ENCODE measurements at regions not wholly inside any gene's neighbourhood (a gene's known extent, or its start where the extent isn't known, plus 50 kb on each side); places are given as distances from the start of the nearest gene placed in this dataset.
A peak's percentile ranks its signal among the peaks of the same experiment; 100 is the strongest.

DNA sequence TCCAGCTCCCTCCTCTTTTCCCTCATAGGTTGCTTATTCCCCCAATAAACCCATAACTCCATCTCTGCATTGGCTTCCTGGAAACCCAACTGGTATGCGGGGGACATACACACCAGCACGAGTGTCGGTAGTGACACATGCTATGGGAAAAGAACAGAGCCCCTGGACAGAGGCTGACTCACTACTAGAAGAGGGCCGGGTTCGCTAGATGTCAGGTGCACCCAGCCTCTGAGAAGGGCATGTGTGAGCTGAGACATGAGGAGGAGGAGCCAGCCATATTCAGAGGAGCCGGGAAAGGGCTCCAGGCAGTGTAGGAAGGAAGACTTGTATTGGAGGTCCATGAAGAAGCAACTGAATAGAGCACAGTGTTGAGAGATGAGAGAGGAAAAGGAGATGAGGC, 241.1 kb downstream of the SOX9 start:
- ATAC-seq: no peak
- no peak for TF ChIP-seq BACH2 (CRISPR knock-in tag; IDR thresholded peaks at IDR 0.05; ENCODE audit: borderline replicate concordance)
- TF ChIP-seq TOX (CRISPR knock-in tag; IDR thresholded peaks at IDR 0.05; ENCODE audit: borderline replicate concordance): no peak
- TF ChIP-seq ESRRG (CRISPR knock-in tag; IDR thresholded peaks at IDR 0.05): no peak
- no peak for TF ChIP-seq ZC3H10 (CRISPR knock-in tag; IDR thresholded peaks at IDR 0.05)
- TF ChIP-seq ZNF565 (CRISPR knock-in tag; conservative IDR thresholded peaks at IDR 0.05; ENCODE audit: low read depth): no peak
- TF ChIP-seq SNAI2 (CRISPR knock-in tag; IDR thresholded peaks at IDR 0.05): no peak

DNA sequence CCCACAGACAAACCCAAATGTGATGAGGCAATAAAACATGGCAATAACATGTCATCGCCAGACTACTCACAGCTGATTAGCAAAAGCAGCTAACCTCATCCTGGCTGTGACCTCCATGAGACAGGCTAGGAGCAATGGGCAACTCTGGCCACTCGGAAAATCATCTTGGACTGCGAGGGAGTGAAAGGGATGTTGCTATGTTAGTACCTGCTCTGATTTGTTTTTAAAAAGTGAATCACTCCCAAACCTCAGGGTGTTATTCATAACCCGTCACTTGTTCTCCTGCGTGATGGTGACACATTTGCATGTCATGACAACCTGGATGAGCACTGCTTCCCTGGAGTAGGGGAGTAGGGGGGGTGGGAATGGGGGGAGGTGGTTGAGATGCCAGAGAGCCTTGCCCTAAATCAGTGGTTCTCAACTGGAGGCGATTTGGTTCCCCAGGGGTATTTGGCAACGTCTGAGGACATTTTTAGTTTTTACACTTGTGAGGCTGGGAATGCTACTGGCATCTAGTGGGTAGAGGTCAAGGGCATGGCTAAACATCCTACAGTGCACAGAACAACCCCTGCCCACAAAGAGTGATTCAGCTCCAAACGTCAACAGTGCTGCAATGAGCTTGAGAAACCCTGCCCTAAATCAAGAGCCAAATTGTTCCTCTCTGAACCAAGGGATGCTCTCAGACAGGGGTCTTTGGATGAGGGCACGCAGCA, 241.7 kb downstream of the SOX9 start:
- TF ChIP-seq ESRRG (CRISPR knock-in tag; IDR thresholded peaks at IDR 0.05) (no peak), TOX (CRISPR knock-in tag; IDR thresholded peaks at IDR 0.05; ENCODE audit: borderline replicate concordance) (no peak), ZFP30 (CRISPR knock-in tag; IDR thresholded peaks at IDR 0.05) (no peak)
- TF ChIP-seq, protein P1, sequence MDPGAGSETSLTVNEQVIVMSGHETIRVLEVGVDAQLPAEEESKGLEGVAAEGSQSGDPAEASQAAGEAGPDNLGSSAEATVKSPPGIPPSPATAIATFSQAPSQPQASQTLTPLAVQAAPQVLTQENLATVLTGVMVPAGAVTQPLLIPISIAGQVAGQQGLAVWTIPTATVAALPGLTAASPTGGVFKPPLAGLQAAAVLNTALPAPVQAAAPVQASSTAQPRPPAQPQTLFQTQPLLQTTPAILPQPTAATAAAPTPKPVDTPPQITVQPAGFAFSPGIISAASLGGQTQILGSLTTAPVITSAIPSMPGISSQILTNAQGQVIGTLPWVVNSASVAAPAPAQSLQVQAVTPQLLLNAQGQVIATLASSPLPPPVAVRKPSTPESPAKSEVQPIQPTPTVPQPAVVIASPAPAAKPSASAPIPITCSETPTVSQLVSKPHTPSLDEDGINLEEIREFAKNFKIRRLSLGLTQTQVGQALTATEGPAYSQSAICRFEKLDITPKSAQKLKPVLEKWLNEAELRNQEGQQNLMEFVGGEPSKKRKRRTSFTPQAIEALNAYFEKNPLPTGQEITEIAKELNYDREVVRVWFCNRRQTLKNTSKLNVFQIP (CRISPR knock-in tag; IDR thresholded peaks at IDR 0.05; ENCODE audit: borderline replicate concordance, low read depth): no peak
- ATAC-seq: peak; percentile 47

DNA sequence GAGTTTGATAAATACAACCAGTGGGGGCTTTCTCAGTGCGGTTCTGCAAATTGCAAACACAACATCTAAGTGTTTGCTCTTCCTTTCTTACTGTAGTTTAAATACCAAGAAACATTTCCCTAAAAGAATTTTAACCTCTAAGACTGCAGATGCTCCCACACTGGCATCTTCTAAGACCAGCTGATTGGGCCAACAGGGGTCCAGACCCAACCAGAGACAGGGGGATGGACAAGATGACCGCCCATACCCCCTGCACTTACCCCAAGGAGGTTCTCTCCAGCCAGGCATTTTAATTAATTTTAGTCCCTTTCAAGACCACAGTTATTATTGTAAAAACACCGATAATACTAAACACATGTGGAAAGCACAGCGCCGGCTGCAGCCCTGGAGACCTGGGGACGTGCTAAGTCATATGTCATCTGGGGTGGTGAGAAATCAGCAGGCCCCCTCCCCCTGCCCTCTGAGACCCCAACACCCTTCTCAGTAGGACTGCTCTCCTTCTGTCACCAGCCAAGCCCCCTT, 242.3 kb downstream of the SOX9 start:
- TF ChIP-seq ZNF8 (CRISPR knock-in tag; IDR thresholded peaks at IDR 0.05) (no peak; the same call in 1 of the 2 replicates), ARNTL (CRISPR knock-in tag; IDR thresholded peaks at IDR 0.05; ENCODE audit: borderline replicate concordance, low read depth) (0 out of 2 replicates have a peak, but pooled peaks have one; percentile 61), ZNF565 (CRISPR knock-in tag; conservative IDR thresholded peaks at IDR 0.05; ENCODE audit: low read depth) (peak; percentile 58; the same call in 1 of the 2 replicates), CSDC2 (CRISPR knock-in tag; IDR thresholded peaks at IDR 0.05) (no peak), PPARA (CRISPR knock-in tag; IDR thresholded peaks at IDR 0.05; ENCODE audit: borderline replicate concordance) (peak; percentile 75; the same call in 1 of the 2 replicates), TOX (CRISPR knock-in tag; IDR thresholded peaks at IDR 0.05; ENCODE audit: borderline replicate concordance) (no peak), BACH2 (CRISPR knock-in tag; IDR thresholded peaks at IDR 0.05; ENCODE audit: borderline replicate concordance) (no peak), ZC3H10 (CRISPR knock-in tag; IDR thresholded peaks at IDR 0.05) (no peak), RARB (CRISPR knock-in tag; IDR thresholded peaks at IDR 0.05) (no peak), ZNF70 (CRISPR knock-in tag; IDR thresholded peaks at IDR 0.05) (0 out of 2 replicates have a peak, but pooled peaks have one; percentile 44), ISL1 (CRISPR knock-in tag; IDR thresholded peaks at IDR 0.05) (no peak), OSR1 (CRISPR knock-in tag; IDR thresholded peaks at IDR 0.05) (no peak), SNAI2 (CRISPR knock-in tag; IDR thresholded peaks at IDR 0.05) (no peak), TCF4 (CRISPR knock-in tag; IDR thresholded peaks at IDR 0.05; ENCODE audit: borderline replicate concordance) (peak; percentile 89), GLIS3 (CRISPR knock-in tag; IDR thresholded peaks at IDR 0.05) (no peak), ESRRG (CRISPR knock-in tag; IDR thresholded peaks at IDR 0.05) (no peak), ZFP3 (CRISPR knock-in tag; IDR thresholded peaks at IDR 0.05) (no peak), ZFP30 (CRISPR knock-in tag; IDR thresholded peaks at IDR 0.05) (no peak)
- TF ChIP-seq, protein P2, sequence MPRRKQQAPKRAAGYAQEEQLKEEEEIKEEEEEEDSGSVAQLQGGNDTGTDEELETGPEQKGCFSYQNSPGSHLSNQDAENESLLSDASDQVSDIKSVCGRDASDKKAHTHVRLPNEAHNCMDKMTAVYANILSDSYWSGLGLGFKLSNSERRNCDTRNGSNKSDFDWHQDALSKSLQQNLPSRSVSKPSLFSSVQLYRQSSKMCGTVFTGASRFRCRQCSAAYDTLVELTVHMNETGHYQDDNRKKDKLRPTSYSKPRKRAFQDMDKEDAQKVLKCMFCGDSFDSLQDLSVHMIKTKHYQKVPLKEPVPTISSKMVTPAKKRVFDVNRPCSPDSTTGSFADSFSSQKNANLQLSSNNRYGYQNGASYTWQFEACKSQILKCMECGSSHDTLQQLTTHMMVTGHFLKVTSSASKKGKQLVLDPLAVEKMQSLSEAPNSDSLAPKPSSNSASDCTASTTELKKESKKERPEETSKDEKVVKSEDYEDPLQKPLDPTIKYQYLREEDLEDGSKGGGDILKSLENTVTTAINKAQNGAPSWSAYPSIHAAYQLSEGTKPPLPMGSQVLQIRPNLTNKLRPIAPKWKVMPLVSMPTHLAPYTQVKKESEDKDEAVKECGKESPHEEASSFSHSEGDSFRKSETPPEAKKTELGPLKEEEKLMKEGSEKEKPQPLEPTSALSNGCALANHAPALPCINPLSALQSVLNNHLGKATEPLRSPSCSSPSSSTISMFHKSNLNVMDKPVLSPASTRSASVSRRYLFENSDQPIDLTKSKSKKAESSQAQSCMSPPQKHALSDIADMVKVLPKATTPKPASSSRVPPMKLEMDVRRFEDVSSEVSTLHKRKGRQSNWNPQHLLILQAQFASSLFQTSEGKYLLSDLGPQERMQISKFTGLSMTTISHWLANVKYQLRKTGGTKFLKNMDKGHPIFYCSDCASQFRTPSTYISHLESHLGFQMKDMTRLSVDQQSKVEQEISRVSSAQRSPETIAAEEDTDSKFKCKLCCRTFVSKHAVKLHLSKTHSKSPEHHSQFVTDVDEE (CRISPR knock-in tag; IDR thresholded peaks at IDR 0.05): peak; percentile 90
- TF ChIP-seq, protein P3, sequence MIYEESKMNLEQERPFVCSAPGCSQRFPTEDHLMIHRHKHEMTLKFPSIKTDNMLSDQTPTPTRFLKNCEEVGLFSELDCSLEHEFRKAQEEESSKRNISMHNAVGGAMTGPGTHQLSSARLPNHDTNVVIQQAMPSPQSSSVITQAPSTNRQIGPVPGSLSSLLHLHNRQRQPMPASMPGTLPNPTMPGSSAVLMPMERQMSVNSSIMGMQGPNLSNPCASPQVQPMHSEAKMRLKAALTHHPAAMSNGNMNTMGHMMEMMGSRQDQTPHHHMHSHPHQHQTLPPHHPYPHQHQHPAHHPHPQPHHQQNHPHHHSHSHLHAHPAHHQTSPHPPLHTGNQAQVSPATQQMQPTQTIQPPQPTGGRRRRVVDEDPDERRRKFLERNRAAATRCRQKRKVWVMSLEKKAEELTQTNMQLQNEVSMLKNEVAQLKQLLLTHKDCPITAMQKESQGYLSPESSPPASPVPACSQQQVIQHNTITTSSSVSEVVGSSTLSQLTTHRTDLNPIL (CRISPR knock-in tag; IDR thresholded peaks at IDR 0.05; ENCODE audit: low read depth): no peak
- TF ChIP-seq, protein P4, sequence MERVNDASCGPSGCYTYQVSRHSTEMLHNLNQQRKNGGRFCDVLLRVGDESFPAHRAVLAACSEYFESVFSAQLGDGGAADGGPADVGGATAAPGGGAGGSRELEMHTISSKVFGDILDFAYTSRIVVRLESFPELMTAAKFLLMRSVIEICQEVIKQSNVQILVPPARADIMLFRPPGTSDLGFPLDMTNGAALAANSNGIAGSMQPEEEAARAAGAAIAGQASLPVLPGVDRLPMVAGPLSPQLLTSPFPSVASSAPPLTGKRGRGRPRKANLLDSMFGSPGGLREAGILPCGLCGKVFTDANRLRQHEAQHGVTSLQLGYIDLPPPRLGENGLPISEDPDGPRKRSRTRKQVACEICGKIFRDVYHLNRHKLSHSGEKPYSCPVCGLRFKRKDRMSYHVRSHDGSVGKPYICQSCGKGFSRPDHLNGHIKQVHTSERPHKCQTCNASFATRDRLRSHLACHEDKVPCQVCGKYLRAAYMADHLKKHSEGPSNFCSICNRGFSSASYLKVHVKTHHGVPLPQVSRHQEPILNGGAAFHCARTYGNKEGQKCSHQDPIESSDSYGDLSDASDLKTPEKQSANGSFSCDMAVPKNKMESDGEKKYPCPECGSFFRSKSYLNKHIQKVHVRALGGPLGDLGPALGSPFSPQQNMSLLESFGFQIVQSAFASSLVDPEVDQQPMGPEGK (CRISPR knock-in tag; IDR thresholded peaks at IDR 0.05; ENCODE audit: borderline replicate concordance): no peak
- TF ChIP-seq, protein P5, sequence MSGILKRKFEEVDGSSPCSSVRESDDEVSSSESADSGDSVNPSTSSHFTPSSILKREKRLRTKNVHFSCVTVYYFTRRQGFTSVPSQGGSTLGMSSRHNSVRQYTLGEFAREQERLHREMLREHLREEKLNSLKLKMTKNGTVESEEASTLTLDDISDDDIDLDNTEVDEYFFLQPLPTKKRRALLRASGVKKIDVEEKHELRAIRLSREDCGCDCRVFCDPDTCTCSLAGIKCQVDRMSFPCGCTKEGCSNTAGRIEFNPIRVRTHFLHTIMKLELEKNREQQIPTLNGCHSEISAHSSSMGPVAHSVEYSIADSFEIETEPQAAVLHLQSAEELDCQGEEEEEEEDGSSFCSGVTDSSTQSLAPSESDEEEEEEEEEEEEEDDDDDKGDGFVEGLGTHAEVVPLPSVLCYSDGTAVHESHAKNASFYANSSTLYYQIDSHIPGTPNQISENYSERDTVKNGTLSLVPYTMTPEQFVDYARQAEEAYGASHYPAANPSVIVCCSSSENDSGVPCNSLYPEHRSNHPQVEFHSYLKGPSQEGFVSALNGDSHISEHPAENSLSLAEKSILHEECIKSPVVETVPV (CRISPR knock-in tag; IDR thresholded peaks at IDR 0.05): no peak
- TF ChIP-seq, protein P1 (CRISPR knock-in tag; IDR thresholded peaks at IDR 0.05; ENCODE audit: borderline replicate concordance, low read depth): no peak

More for the DNA sequence above, 242.3 kb downstream of the SOX9 start:
- ATAC-seq: peak; percentile 35
